Peyer's patch (tissue), 4 donors: ENCODE measurements at regions not wholly inside any gene's neighbourhood (a gene's known extent, or its start where the extent isn't known, plus 50 kb on each side); places are given as distances from the start of the nearest gene placed in this dataset.

Experiments
- CTCF ChIP-seq, 6 experiments: fragments of 450-650 bp in 4 of 6; fragments of 200-600 bp in 2 of 6; sonication (generic) in 1 of 6; IDR thresholded peaks; one replicate each; pipeline ENCODE4 v1.5.1; 2017 to 2019; ENCODE audit warnings: antibody characterized with exemption in 6 of 6, mild to moderate bottlenecking in 3 of 6, moderate library complexity in 1 of 6
- POLR2A ChIP-seq, 2 donors: fragments of 450-650 bp; IDR thresholded peaks; one replicate each; pipeline ENCODE4 v1.5.1; 2017; ENCODE audit warnings: antibody characterized with exemption in 2 of 2, mild to moderate bottlenecking in 2 of 2, moderate library complexity in 2 of 2

GRCh38 chr1:5254131-5254725 is 599.8 kb downstream of the AJAP1 start:
- TF ChIP-seq CTCF (IDR thresholded peaks at IDR 0.05) (no peak), POLR2A (IDR thresholded peaks at IDR 0.05) (no peak)
